Gastrocnemius medialis (tissue), 4 donors: ENCODE measurements at regions not wholly inside any gene's neighbourhood (a gene's known extent, or its start where the extent isn't known, plus 50 kb on each side); places are given as distances from the start of the nearest gene placed in this dataset.

Experiments
- POLR2A ChIP-seq, 2 donors: fragments of 450-650 bp; IDR thresholded peaks; one replicate each; pipeline ENCODE4 v1.6.1; 2017; ENCODE audit warnings: antibody characterized with exemption in 2 of 2, mild to moderate bottlenecking in 2 of 2, moderate library complexity in 2 of 2
- TF ChIP-seq, protein P1 (sequence below), 5 experiments: fragments of 450-650 bp in 3 of 5; fragments of 200-600 bp in 2 of 5; sonication (generic) in 2 of 5; IDR thresholded peaks in 4 of 5; conservative IDR thresholded peaks in 1 of 5; 1 replicate in 4 of 5; 2 replicates in 1 of 5; pipeline ENCODE4 v1.5.1; 2016 to 2019; ENCODE audit warnings: antibody characterized with exemption in 5 of 5, mild to moderate bottlenecking in 3 of 5, moderate library complexity in 3 of 5

GRCh38 chr12:124675881-124676713 lies 108.7 kb upstream of the NCOR2 start:
- TF ChIP-seq, protein P1, sequence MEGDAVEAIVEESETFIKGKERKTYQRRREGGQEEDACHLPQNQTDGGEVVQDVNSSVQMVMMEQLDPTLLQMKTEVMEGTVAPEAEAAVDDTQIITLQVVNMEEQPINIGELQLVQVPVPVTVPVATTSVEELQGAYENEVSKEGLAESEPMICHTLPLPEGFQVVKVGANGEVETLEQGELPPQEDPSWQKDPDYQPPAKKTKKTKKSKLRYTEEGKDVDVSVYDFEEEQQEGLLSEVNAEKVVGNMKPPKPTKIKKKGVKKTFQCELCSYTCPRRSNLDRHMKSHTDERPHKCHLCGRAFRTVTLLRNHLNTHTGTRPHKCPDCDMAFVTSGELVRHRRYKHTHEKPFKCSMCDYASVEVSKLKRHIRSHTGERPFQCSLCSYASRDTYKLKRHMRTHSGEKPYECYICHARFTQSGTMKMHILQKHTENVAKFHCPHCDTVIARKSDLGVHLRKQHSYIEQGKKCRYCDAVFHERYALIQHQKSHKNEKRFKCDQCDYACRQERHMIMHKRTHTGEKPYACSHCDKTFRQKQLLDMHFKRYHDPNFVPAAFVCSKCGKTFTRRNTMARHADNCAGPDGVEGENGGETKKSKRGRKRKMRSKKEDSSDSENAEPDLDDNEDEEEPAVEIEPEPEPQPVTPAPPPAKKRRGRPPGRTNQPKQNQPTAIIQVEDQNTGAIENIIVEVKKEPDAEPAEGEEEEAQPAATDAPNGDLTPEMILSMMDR (IDR thresholded peaks at IDR 0.05 in 4 of 5, conservative IDR thresholded peaks at IDR 0.05 in 1 of 5): no peak
- TF ChIP-seq POLR2A (IDR thresholded peaks at IDR 0.05): no peak
